ENCODE measurements at regions not wholly inside any gene's neighbourhood (a gene's known extent, or its start where the extent isn't known, plus 50 kb on each side); places are given as distances from the start of the nearest gene placed in this dataset.
"Not testable (repeated sequence)": the region's sequence is repeated elsewhere in the genome, so short reads cannot be mapped to it uniquely, and the experiment has no call there.

DNA sequence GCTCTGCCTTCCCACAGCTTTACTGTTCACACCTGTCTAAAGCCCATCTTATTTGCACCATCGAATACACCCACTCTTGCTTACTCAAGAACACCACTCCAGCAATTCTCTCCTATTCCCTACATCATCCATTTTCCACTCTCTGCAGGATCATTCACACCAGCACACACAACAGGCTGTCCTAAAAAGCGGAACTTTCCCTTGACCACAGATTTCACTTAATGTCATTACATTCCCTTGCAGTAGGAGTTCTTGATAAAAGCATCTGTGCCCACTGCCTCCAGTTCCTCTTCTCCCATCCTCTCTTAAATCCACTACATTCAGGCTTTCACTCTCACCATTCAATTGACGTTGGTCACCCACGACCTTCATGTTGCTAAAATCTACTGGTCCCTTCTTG, 103.0 kb upstream of the PABPC3 start:
- H3K4me1 ChIP-seq (ENCODE audit: control insufficient read depth, insufficient read depth, low read length); H3K36me3 ChIP-seq (ENCODE audit: control insufficient read depth, insufficient read depth, low read length); H3K9me3 ChIP-seq (ENCODE audit: control insufficient read depth, low read length); H3K27ac ChIP-seq (ENCODE audit: insufficient read depth, low read depth, low read length, poor library complexity, severe bottlenecking); H3K4me3 ChIP-seq (ENCODE audit: insufficient read depth, low read depth, low read length); H3K27me3 ChIP-seq (ENCODE audit: control insufficient read depth, insufficient read depth, low read length, poor library complexity, severe bottlenecking): not testable (repeated sequence)
- WGBS, 2 experiments = 90 to 91% methylated on average over 4 of the region's 4 CpGs

- 27 to 29% methylated on average over 6 of the region's 6 CpGs for WGBS, 2 experiments
- H3K4me3 ChIP-seq (ENCODE audit: insufficient read depth, low read depth, low read length) = no peak overlapping the region
- no peaks in the 10 kb centered on the region for H3K4me1 ChIP-seq (ENCODE audit: control insufficient read depth, insufficient read depth, low read length)
These were observed 100.6 kb upstream of the PABPC3 start for GRCh38 chr13:24995225-24995804.

DNA sequence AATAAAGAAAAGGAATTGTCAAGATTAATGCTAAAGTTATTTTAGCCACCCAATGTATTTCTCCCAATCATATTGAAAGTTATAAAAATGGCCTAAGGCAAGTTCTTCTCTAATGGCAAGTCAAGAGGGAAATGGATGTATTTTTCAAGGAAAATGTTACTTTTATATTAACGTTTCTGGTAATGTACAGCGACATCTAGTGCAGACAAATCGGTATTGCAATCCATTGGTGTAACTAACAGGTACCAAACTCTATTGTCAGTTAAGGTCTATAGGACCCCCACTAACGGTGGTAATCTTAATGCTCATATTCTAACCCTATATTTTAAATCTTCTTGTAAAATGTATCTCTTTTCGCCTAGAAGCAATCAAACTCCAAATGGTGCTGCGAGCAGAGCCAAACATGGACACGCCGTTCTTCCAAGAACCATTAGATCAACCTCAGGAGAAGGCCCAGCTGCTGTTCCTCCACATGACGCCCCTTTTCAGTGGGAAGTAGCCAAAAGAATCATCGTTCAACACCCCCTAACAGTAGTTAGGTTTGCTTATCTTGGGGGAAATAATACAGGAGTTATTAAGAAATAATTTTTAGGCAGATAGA, 98.5 kb upstream of the PABPC3 start:
- WGBS, 2 experiments = 47 to 50% methylated on average over 9 to 10 of the region's 10 CpGs

More at GRCh38 chr13:24995225-24995804, 100.6 kb upstream of the PABPC3 start:
- no peaks in the 10 kb centered on the region for H3K27me3 ChIP-seq (ENCODE audit: control insufficient read depth, insufficient read depth, low read length, poor library complexity, severe bottlenecking)
- no peaks in the 10 kb centered on the region for H3K36me3 ChIP-seq (ENCODE audit: control insufficient read depth, insufficient read depth, low read length)
- H3K27ac ChIP-seq (ENCODE audit: insufficient read depth, low read depth, low read length, poor library complexity, severe bottlenecking) = no peak overlapping the region
- no peaks in the 10 kb centered on the region for H3K9me3 ChIP-seq (ENCODE audit: control insufficient read depth, low read length)

GRCh38 chr13:24998433-24998832, 97.5 kb upstream of the PABPC3 start:
- Histone ChIP-seq H3K36me3 (ENCODE audit: control insufficient read depth, insufficient read depth, low read length) (no peaks in the 10 kb centered on the region), H3K4me1 (ENCODE audit: control insufficient read depth, insufficient read depth, low read length) (no peaks in the 10 kb centered on the region), H3K9me3 (ENCODE audit: control insufficient read depth, low read length) (no peaks in the 10 kb centered on the region), H3K4me3 (ENCODE audit: insufficient read depth, low read depth, low read length) (no peak overlapping the region), H3K27ac (ENCODE audit: insufficient read depth, low read depth, low read length, poor library complexity, severe bottlenecking) (no peak overlapping the region), H3K27me3 (ENCODE audit: control insufficient read depth, insufficient read depth, low read length, poor library complexity, severe bottlenecking) (no peaks in the 10 kb centered on the region)
- WGBS, 2 experiments = 94 to 96% methylated on average over 8 of the region's 8 CpGs

More for the DNA sequence above, 98.5 kb upstream of the PABPC3 start:
- Histone ChIP-seq H3K4me3 (ENCODE audit: insufficient read depth, low read depth, low read length) (no peak overlapping the region), H3K27ac (ENCODE audit: insufficient read depth, low read depth, low read length, poor library complexity, severe bottlenecking) (no peak overlapping the region), H3K36me3 (ENCODE audit: control insufficient read depth, insufficient read depth, low read length) (no peaks in the 10 kb centered on the region), H3K4me1 (ENCODE audit: control insufficient read depth, insufficient read depth, low read length) (no peaks in the 10 kb centered on the region), H3K27me3 (ENCODE audit: control insufficient read depth, insufficient read depth, low read length, poor library complexity, severe bottlenecking) (no peaks in the 10 kb centered on the region), H3K9me3 (ENCODE audit: control insufficient read depth, low read length) (no peaks in the 10 kb centered on the region)

DNA sequence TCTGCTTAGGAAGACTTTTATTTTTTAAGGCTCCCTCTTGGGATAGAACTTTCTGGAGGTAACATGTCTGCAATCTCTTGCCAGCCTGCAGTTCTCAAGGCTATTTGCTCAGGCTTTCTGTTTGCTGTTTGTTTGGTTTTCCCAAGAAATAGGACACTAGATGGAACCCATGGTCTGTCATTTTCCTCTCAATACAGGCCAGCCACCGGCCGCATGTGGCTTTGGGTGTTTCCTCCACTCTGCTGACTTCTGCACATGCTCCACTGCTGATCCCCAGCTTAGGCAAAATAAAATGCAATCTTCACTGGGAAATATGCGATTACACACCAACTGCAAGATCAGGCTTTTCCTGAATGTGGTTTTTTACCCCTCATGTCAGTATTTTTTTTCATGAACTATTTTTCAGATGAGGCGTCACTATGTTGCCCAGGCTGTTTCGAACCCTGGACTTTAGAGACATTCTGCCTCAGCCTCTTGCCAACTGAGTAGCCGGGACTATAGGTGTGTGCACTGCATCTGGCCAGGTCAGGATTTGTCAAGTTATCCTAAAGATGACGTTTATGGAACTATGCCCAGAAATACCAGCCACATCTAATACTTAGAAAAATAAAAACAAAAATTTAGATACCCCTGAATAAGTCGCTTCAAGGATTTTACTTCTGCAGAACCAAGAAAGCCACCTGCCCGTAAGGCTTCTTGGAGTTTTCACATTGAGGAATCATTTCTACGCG, 94.3 kb upstream of the PABPC3 start:
- H3K4me1 ChIP-seq (ENCODE audit: control insufficient read depth, insufficient read depth, low read length) = no peaks in the 10 kb centered on the region
- no peak overlapping the region for H3K27ac ChIP-seq (ENCODE audit: insufficient read depth, low read depth, low read length, poor library complexity, severe bottlenecking)
- H3K27me3 ChIP-seq (ENCODE audit: control insufficient read depth, insufficient read depth, low read length, poor library complexity, severe bottlenecking) = no peaks in the 10 kb centered on the region
- no peak overlapping the region for H3K4me3 ChIP-seq (ENCODE audit: insufficient read depth, low read depth, low read length)
- no peaks in the 10 kb centered on the region for H3K36me3 ChIP-seq (ENCODE audit: control insufficient read depth, insufficient read depth, low read length)
- 90 to 91% methylated on average over 11 of the region's 11 CpGs for WGBS, 2 experiments
- H3K9me3 ChIP-seq (ENCODE audit: control insufficient read depth, low read length) = no peaks in the 10 kb centered on the region

- not testable (repeated sequence) for H3K4me3 ChIP-seq (ENCODE audit: insufficient read depth, low read depth, low read length); H3K36me3 ChIP-seq (ENCODE audit: control insufficient read depth, insufficient read depth, low read length); H3K27me3 ChIP-seq (ENCODE audit: control insufficient read depth, insufficient read depth, low read length, poor library complexity, severe bottlenecking); H3K4me1 ChIP-seq (ENCODE audit: control insufficient read depth, insufficient read depth, low read length); H3K27ac ChIP-seq (ENCODE audit: insufficient read depth, low read depth, low read length, poor library complexity, severe bottlenecking); H3K9me3 ChIP-seq (ENCODE audit: control insufficient read depth, low read length)
- WGBS, 2 experiments = 64 to 65% methylated on average over 14 of the region's 14 CpGs
These were observed 93.6 kb upstream of the PABPC3 start for GRCh38 chr13:25002311-25002710.

DNA sequence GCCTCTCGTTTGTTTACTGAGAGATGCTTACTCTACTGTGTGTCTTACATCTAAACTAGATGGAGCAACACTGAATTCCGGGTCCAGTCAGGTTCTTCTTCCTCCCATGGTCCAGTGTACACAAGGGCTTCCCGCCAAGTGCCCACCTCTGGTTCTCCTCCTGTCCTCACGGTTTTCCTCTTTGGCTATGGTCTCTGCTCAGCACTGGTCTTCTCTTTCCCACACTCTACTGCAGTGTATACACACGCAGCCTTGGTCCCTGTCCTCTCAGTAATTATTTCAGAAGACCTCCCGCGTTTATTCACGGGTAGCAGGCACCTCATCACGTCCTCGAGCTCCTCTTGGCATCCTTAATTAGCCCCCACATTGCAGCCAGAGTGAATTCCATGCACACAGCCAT, 91.4 kb upstream of the PABPC3 start:
- 83 to 96% methylated on average over 2 of the region's 10 CpGs for WGBS, 2 experiments
- H3K9me3 ChIP-seq (ENCODE audit: control insufficient read depth, low read length) = not testable (repeated sequence)

GRCh38 chr13:25005050-25005497, 90.9 kb upstream of the PABPC3 start:
- not testable (repeated sequence) for H3K4me1 ChIP-seq (ENCODE audit: control insufficient read depth, insufficient read depth, low read length); H3K27ac ChIP-seq (ENCODE audit: insufficient read depth, low read depth, low read length, poor library complexity, severe bottlenecking); H3K4me3 ChIP-seq (ENCODE audit: insufficient read depth, low read depth, low read length); H3K27me3 ChIP-seq (ENCODE audit: control insufficient read depth, insufficient read depth, low read length, poor library complexity, severe bottlenecking); H3K9me3 ChIP-seq (ENCODE audit: control insufficient read depth, low read length); H3K36me3 ChIP-seq (ENCODE audit: control insufficient read depth, insufficient read depth, low read length)
- 0% methylated on average over 3 of the region's 5 CpGs; no CpG with 5 or more reads in 1 of the 2 experiments for WGBS, 2 experiments

More for the DNA sequence above, 91.4 kb upstream of the PABPC3 start:
- H3K27ac ChIP-seq (ENCODE audit: insufficient read depth, low read depth, low read length, poor library complexity, severe bottlenecking); H3K27me3 ChIP-seq (ENCODE audit: control insufficient read depth, insufficient read depth, low read length, poor library complexity, severe bottlenecking); H3K4me1 ChIP-seq (ENCODE audit: control insufficient read depth, insufficient read depth, low read length); H3K4me3 ChIP-seq (ENCODE audit: insufficient read depth, low read depth, low read length); H3K36me3 ChIP-seq (ENCODE audit: control insufficient read depth, insufficient read depth, low read length): not testable (repeated sequence)

- not testable (repeated sequence) for H3K36me3 ChIP-seq (ENCODE audit: control insufficient read depth, insufficient read depth, low read length); H3K27ac ChIP-seq (ENCODE audit: insufficient read depth, low read depth, low read length, poor library complexity, severe bottlenecking); H3K27me3 ChIP-seq (ENCODE audit: control insufficient read depth, insufficient read depth, low read length, poor library complexity, severe bottlenecking); H3K4me1 ChIP-seq (ENCODE audit: control insufficient read depth, insufficient read depth, low read length); H3K4me3 ChIP-seq (ENCODE audit: insufficient read depth, low read depth, low read length); H3K9me3 ChIP-seq (ENCODE audit: control insufficient read depth, low read length)
- WGBS, 2 experiments = 88 to 97% methylated on average over 2 to 3 of the region's 3 CpGs
These were observed 88.5 kb upstream of the PABPC3 start for GRCh38 chr13:25007389-25007788.

DNA sequence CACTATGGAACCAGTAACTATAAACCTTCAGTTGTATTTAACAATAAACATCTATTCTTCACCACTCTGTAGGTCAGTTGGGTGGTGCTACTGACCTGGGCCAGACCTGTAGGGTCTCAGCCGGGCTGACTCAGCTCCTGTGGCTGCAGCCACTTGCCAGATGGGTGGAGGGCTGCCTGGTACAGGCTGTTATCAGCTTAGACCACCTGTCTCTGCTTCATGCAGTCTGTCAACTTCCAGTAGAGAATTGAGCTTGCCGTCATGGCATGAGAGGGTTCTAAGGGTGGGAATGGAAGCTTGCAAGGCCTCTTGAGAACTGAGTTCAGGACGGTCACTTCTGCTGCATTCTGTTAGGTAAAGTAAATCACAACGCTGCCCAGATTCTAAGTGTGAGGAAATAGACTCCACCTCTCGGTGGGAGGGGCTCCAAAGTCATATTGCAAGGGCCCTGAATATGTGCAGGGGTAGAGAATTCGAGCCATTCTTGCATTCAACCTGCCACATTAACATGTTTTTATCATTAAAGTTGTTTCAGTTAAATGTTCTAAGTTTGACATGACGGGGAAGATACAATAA, 81.5 kb upstream of the PABPC3 start:
- H3K36me3 ChIP-seq (ENCODE audit: control insufficient read depth, insufficient read depth, low read length); H3K27ac ChIP-seq (ENCODE audit: insufficient read depth, low read depth, low read length, poor library complexity, severe bottlenecking); H3K4me1 ChIP-seq (ENCODE audit: control insufficient read depth, insufficient read depth, low read length); H3K4me3 ChIP-seq (ENCODE audit: insufficient read depth, low read depth, low read length); H3K9me3 ChIP-seq (ENCODE audit: control insufficient read depth, low read length): not testable (repeated sequence)
- 71 to 72% methylated on average over 5 to 7 of the region's 7 CpGs for WGBS, 2 experiments
- H3K27me3 ChIP-seq (ENCODE audit: control insufficient read depth, insufficient read depth, low read length, poor library complexity, severe bottlenecking) = peaks cover 28% of the 10 kb centered on the region

All from ectodermal cell (in vitro differentiated cells).